Epithelial cell of esophagus (primary cell): ENCODE measurements at regions not wholly inside any gene's neighbourhood (a gene's known extent, or its start where the extent isn't known, plus 50 kb on each side); places are given as distances from the start of the nearest gene placed in this dataset.
"Not testable (repeated sequence)": the region's sequence is repeated elsewhere in the genome, so short reads cannot be mapped to it uniquely, and the experiment has no call there.

ENCODE experiments used
- DNase-seq: peaks from one replicate; pipeline ENCODE4 v3.0.0; 2010; ENCODE audit warnings: low read depth
- H3K4me3 ChIP-seq: 2 replicates; pipeline ENCODE4 v1.5.1; 2011; ENCODE audit warnings: mild to moderate bottlenecking, low read length, control low read depth
- TF ChIP-seq, protein P1 (sequence below): IDR thresholded peaks from 2 replicates; pipeline ENCODE4 v1.5.1; 2011; ENCODE audit warnings: low read depth, mild to moderate bottlenecking, low read length, control low read depth, inconsistent platforms; ENCODE audit not compliant: insufficient read depth; ENCODE audit errors: missing control alignments

DNA sequence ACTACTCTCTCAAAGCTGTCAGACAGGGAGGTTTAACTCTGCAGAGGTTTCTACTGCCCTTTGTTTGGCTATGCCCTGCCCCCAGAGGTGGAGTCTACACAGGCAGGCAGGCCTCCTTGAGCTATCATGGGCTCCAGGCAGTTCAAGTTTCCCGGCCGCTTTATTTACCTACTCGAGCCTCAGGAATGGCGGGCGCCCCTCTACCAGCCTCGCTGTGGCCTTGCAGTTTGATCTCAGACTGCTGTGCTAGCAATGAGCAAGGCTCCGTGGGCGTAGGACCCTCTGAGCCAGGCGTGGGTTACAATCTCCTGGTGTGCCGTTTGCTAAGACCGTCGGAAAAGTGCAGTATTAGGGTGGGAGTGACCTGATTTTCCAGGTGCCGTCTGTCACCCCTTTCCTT lies 124.3 kb downstream of the PTCHD1 start:
- H3K4me3 ChIP-seq, DNase-seq: not testable (repeated sequence)

- TF ChIP-seq, protein P1, sequence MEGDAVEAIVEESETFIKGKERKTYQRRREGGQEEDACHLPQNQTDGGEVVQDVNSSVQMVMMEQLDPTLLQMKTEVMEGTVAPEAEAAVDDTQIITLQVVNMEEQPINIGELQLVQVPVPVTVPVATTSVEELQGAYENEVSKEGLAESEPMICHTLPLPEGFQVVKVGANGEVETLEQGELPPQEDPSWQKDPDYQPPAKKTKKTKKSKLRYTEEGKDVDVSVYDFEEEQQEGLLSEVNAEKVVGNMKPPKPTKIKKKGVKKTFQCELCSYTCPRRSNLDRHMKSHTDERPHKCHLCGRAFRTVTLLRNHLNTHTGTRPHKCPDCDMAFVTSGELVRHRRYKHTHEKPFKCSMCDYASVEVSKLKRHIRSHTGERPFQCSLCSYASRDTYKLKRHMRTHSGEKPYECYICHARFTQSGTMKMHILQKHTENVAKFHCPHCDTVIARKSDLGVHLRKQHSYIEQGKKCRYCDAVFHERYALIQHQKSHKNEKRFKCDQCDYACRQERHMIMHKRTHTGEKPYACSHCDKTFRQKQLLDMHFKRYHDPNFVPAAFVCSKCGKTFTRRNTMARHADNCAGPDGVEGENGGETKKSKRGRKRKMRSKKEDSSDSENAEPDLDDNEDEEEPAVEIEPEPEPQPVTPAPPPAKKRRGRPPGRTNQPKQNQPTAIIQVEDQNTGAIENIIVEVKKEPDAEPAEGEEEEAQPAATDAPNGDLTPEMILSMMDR: no peak
- no peak for DNase-seq
- no peak overlapping the region for H3K4me3 ChIP-seq
These were observed 130.6 kb downstream of the PTCHD1 start for GRCh38 chrX:23465105-23465791.

DNA sequence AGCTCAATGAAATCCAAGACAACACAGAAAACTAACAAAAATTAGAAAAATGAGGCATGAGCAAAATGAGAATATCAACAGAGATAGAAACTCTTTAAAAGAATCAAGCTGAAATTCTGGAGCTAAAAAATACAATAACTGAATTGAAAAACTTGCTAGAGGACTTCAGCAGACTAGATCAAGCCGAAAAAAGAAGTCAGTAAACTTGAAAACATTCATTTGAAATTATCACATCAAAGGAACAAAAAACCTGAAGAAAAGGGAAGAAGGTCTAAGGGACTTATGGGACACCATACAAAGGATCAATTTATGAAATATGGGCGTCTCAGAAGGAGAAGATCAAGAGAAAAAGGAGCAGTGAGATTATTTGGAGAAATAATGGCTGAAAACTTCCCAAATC lies 131.3 kb downstream of the PTCHD1 start:
- DNase-seq: no peak
- no peak overlapping the region for H3K4me3 ChIP-seq
- TF ChIP-seq, protein P1: no peak

DNA sequence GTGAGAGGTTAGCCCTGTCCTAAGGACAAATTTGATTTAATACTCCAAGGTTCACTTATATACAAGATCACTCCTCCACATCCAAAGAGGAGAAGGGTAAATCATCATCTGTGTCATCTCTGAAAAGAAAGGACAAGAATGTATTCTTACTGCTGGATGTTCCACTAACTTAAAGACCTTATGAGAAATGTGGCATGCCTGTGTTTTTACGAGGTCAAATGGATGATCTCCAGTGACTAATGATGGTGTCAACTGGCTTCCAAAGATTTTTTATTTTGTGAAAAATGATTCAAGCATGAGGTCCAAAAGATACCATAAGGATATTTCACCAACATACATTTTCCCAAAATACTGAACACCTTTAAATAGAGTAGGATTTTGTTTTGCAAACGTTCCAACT lies 143.4 kb downstream of the PTCHD1 start:
- H3K4me3 ChIP-seq: no peak overlapping the region
- peak; percentile 3 for DNase-seq
- TF ChIP-seq, protein P1: no peak

GRCh38 chrX:23478561-23478960 lies 143.9 kb downstream of the PTCHD1 start:
- DNase-seq: no peak
- TF ChIP-seq, protein P1: no peak
- no peak overlapping the region for H3K4me3 ChIP-seq

GRCh38 chrX:23482561-23482960 lies 147.9 kb downstream of the PTCHD1 start:
- H3K4me3 ChIP-seq: no peak overlapping the region
- no peak for DNase-seq
- TF ChIP-seq, protein P1: no peak

DNA sequence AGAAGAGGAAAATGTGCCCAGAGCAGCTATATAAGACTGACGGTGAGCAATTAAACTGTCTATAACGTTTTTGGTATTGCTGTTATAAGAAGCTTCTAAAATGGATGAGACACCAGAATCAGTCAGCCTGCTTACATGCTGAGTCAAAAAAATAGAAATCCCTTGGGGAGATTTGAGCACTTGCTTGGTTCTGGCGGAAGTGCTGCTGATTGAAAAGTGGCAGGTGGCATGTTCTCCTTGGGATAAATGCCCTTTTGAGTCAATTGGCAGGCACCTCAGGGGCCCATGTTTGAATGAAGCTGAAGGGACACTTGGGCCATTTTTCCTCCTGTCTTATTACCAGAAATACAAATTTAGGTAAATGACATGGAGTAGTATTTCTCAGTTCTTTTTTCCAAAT lies 148.7 kb downstream of the PTCHD1 start:
- no peak overlapping the region for H3K4me3 ChIP-seq
- DNase-seq: no peak
- TF ChIP-seq, protein P1: no peak

DNA sequence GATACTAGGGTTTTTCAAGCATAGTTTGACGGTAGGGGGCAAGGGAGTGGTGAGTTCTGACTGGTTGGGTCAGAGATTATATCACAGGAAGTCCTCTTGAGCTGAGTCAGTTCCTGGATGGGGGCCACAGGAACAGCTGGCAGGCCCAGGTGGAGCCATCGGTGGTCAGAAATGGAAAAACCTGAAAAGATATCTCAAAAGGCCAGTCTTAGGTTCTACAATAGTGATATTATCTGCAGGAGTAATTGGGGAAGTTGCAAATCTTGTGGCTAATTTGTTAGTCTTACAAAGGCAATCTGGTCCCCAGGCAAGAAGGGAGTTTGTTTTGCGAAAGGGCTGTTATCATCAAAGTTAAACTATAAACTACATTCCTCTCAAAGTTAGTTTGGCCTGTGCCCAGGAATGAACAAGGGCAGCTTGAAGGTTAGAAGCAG lies 159.3 kb downstream of the PTCHD1 start:
- H3K4me3 ChIP-seq: no peak overlapping the region
- DNase-seq: peak; percentile 5
- TF ChIP-seq, protein P1: no peak
